IPS DF 4.7 (cell line): ENCODE measurements at regions not wholly inside any gene's neighbourhood (a gene's known extent, or its start where the extent isn't known, plus 50 kb on each side); places are given as distances from the start of the nearest gene placed in this dataset.
"Not testable (repeated sequence)": the region's sequence is repeated elsewhere in the genome, so short reads cannot be mapped to it uniquely, and the experiment has no call there.

Source experiments
- DNase-seq: peaks from one replicate; pipeline ENCODE4 v3.0.0-alpha.2; 2013; ENCODE audit warnings: low spot score; ENCODE audit errors: extremely low read depth

DNA sequence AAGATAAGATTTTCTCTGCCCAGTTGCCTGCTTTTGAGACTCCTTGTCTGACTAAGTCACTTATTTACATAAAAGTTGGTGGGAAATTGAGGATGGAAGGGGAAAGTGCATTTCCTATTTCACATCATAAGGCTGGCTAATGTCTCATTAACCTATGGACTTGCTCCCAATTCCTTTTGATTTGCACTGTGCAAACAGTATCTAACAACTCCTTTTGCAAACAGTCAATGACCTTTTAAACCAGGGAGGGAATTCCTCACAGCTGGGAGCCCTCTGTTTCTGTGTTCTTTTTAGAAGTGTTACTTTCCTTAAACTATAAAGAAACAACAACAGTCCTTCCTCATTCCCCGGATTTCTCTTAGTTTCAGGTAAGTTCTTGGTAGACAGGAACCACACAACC is 272.8 kb downstream of the RND3 start:
- DNase-seq: no peak

DNA sequence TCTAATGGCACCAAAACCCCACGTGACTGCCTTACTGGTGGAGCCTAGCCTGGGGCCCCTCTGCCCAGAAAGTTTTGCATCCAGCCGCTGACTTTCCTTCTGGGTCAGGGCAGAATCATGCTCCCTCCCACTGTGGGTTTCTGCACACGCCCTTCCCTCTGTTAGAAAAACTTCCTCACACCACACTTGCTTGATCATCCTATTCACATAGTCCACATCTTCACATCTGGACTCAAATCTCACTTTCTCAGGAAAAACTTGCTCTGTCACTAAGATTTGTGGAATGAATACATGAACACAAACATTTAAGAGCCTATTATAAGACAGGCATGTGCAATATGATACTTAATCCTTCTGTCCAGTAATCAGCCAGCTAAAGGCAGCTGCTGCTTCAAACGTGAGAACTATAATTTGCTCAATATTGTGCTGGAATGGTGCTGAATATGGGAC is 274.7 kb downstream of the RND3 start:
- DNase-seq: no peak

- no peak for DNase-seq
These were observed 276.3 kb downstream of the RND3 start for GRCh38 chr2:150211164-150211631.

DNA sequence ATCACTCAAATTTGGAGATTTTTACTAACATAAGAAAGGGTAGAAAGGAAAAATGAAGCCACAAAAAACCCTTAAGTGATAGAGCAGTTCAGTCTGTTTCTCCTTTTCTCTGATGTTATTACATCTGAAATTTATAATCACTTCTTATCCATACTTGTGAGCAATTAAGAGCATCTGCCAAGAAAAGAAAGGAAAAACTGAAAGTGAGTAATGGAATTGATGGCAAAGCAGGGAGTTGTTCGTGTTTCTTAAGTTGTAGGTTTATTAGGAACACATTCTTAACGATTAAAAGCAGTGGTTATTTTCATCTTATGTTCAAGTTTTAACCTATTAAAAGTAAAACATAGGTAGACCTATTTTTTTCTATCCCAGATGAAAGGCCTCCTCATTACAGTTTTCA is 277.7 kb downstream of the RND3 start:
- DNase-seq: no peak

- no peak for DNase-seq
These were observed 278.8 kb downstream of the RND3 start for GRCh38 chr2:150208689-150209088.

DNA sequence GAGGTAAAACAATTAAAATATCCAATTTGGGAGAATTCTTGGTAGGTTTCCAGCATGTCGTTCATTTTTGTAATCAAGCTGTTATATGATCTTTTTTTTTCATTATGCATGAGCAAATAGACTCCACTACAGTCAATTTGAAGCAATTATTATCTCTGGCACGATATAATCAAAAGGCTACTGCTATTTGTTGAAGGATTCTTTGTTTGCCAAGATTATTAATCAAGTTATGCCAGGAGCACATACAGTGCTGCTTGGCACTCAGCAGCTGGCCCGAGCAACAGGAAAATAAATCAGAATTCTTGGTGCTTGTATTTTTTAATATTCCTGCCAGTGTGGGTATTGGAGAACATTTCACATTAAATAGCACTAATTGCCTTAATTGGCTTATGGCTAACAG is 279.5 kb downstream of the RND3 start:
- no peak for DNase-seq

- no peak for DNase-seq
These were observed 283.0 kb downstream of the RND3 start for GRCh38 chr2:150204451-150204850.

DNA sequence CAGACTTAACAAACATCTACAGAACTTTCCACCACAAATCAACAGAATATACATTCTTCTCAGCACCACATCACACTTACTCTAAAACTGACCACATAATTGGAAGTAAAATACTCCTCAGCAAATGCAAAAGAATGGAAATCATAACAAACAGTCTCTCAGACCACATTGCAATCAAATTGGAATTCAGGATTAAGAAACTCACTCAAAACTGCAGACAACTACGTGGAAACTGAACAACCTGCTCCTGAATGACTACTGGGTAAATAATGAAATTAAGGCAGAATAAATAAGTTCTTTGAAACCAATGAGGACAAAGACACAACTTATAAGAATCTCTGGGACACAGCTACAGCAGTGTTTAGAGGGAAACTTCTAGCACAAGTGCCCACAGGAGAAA is 292.7 kb downstream of the RND3 start:
- not testable (repeated sequence) for DNase-seq

- DNase-seq: no peak
These were observed 294.8 kb downstream of the RND3 start for GRCh38 chr2:150192701-150193100.

DNA sequence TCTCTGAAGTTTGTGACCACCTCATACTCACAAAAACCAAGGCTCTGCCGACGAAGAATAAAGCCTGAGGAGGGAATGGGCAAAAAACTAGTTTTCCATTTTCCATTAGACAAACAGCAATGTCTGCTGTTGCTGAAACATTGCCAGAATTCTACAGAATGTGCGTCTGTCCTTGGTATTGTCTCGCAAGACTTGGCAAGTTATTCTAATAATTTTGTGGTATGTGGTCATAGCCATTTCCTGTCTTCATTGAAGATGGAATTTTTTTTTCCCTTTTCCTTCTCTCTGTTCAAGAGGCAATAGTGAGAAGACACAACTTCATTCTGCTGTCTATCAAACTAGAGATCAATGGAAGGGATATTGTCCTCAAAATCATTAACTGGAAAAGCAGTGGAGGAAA is 296.1 kb downstream of the RND3 start:
- no peak for DNase-seq

GRCh38 chr2:150190546-150190945 is 296.9 kb downstream of the RND3 start:
- DNase-seq: no peak

DNA sequence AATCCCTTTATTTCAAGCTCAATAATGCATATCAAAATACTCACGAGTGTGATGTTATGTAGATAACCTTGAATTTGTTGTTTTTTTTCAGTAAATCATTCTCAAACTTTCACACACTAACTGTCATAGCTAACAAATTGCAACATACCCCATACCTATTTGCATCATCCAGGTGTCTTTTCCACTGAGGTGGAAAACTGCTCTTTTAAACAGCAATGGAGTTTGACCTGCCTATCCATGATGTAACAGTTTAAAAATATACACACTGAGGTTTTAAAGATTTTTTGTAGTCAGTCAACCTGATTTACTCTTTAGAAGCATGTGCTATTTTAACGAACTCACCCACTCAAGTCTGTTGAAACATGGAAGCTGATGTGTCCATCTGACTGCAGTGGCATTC is 298.7 kb downstream of the RND3 start:
- no peak for DNase-seq

GRCh38 chr2:150188177-150188576 is 299.3 kb downstream of the RND3 start:
- DNase-seq: no peak

DNA sequence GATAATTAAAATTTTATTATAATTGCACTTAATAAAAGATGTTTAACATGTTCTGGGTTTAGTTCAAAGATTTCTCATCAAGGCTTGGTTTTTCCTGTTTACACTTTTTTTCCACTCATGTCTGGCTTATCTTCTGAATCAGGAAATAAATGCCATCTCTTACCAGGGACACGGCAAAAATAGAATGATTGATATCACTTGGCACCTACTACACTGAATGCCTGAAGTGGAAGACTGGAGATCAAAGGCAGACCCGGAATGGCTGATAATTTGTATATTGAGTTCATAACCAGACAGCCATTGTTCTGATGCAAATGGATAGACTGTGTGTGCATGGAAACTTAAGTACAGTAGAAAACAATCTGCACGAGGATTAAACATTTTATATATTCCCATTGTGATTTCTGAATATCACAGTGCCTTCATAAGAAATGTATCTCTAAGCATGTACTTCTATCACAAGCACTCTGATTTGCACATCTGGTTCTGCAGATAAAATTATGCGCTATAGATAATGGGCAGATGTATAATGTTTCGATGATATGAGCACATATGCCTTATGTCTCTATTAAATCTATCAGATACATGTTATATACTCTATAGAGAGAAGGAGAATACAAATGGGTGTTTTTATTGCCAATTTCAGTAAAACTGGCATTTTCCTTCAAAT is 304.8 kb downstream of the RND3 start:
- no peak for DNase-seq

DNA sequence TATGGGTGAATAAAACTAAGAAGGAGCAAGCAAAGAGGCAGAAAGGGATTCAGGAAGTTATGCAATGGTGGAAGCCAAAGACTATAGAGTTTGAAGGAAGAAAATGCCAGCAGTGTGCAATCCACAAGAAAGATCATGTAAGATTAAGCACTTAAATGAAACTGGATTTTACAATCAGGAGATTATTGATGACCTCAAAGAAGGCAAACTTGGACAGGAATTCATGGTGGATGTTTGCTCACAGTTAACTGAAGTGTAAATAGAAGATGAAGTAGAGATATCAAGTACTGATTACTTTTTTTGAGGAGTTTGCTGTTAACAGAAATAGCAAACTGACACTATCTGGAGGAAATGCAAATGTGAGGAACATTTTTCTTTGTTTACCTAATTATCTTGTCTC is 308.9 kb downstream of the RND3 start:
- DNase-seq: no peak

DNA sequence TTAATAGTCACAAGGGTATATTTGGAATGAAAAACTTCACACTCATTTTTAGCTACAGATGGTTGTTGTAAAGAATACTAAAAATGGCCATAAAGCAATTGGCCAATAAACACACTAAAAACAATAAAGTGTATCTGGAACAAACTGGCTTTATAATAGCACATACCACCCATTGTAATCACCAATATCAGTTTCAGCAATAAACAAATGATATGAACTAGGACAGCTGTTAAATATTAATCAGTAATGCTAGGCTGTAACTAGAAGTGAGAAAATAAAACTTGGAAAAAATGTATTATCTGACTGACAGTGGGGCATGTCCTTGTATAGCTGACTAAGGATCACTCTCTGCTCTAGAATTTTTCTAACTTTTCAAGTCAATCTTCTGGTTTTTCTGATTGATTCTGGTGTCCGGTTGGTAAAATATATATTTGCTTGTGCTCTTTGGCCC is 312.5 kb downstream of the RND3 start:
- no peak for DNase-seq

DNA sequence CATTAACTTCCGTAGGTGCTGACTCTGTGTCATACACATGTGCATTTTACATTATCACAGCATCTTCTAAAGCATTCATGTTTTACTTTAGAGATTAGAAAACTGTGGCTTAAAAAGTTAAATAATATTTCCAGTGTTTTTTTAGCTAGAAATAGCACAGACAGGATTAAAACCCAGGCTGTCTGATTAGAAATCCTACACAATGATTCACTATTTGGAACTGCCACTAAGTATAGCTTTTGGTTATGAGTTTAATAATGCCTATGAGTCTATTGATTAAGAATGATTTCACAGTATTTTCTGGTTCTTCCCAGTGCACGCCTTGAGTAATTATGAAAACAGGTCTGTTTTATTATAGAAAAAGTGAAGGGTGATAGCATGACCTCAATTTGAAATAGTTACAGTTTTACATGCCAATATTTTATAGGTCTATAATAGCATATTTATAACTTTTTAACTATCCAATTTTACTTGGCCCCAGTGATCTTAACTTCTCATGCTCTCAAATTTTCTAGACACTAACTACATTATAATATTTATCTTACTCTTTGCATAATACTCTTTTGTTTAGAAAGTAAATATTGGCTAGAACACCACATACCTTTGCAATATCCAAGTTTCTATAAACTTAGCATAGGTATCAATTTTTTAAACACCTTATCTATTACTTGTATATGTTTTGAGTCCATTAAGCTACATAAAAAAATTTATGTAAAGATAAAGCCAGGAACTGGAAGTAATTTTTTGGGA is 313.2 kb downstream of the RND3 start:
- DNase-seq: no peak

- DNase-seq: no peak
These were observed 316.4 kb downstream of the RND3 start for GRCh38 chr2:150171065-150171548.

- DNase-seq: no peak
These were observed 318.2 kb downstream of the RND3 start for GRCh38 chr2:150169237-150169629.

DNA sequence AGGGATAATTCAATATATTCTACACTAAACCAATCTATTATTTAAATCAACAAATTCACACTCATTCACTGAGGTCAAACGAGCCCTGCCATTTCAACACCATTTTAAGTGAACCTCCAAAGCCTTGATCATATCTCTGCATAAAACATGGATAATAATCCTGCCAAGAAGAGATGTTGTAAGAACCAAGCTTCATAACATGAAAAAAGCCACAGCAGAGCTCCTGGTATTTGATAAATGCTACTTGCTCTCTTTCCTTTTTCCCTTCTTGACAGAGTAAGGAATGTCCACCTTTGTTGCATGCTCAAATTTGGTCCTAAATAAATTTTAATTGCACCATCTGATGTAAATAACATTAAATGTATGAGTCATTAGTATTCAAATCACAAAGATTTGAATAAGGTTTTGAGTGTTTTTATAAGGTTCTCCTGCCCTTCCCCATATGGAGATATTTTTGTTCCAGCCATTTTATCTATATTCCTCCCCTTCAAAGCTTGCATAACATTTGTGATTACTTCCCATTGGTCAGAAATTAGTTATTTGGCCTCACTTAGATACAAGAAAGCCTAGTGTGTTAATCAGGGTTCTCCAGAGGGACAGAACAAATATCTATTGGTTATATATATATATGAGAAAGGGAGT is 318.8 kb downstream of the RND3 start:
- DNase-seq: no peak

GRCh38 chr2:150167711-150168110 is 319.8 kb downstream of the RND3 start:
- DNase-seq: no peak
